HG02943 (cell line): ENCODE measurements at regions not wholly inside any gene's neighbourhood (a gene's known extent, or its start where the extent isn't known, plus 50 kb on each side); places are given as distances from the start of the nearest gene placed in this dataset.

Source experiments
- ATAC-seq: cut with Tn5 transposase; IDR thresholded peaks from one replicate; pipeline ENCODE4 v1.9.1; 2021; ENCODE audit warnings: mild to moderate bottlenecking, low read depth, moderate library complexity; ENCODE audit not compliant: unreplicated experiment

DNA sequence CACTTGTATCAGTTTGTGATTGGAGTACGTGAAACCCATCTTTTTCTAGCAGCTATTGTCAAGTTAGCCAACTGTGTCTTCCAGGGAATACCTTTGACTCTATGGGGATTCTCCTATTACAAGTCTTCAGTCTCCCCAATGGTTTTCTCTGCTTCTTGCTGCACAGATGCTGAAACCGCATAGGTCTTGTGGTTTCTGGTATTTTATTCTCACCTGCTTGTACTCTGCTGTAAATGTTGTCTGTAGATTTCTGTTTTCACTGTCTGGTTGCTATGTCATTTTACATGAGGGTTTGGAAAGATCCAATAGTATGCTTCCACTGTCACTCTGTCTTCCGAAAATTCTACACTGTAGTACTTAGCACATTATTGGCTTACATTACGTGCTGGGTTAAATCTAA is 1196.9 kb upstream of the C9orf72 start:
- no peak for ATAC-seq

DNA sequence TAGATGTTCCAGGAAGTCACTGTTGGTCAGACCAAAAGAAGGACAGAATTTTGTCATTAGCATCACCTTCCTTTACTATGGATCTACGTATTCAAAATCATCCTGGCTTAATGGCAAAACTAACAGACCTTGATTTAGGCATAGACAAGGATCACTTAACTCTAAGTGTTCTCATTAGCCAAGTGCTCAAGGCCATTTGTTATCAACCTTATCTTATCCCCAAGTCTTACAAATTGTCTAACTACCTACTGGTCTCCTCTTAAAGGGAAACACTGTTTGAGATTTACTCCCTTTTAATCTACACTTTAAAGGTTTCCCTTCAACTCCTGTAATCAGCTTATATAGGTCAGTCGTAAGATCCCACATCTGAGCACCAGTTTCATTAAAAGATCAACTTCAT is 1197.5 kb upstream of the C9orf72 start:
- no peak for ATAC-seq

DNA sequence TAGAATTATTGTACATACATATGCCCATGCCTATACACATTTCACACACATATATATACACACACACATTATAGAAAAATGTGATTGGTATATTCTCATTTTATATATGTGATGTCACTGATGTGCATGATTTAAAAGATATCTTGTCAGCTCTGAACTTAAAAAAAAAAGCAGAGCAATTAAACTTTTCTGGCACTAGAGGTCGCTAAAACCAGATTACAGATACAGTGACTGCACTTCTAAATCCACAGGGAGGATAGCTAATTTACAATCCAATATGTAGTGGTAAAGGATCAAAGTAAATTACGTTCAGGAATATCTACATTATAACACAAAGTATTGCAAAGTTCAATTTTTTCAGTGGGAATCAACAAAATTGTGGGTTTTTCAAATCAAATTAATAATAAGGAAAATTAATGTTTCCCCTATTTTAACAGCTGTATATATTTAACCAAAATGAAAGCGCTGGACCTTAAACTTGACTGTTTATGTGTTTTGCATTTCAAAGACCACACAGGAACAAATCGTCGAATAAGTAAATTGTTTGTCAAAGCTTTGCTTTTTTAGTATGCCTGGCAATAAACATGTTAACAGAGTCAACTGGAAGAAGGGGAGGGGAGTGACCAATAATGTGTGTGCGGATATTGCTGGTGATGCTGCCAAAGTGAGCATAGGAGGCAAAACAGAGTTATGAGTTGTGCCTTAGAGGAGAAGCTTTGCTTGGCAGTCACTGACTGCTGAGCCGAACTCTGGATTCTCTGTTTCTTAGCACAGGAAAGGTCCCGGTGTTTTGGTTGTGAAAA is 1201.4 kb upstream of the C9orf72 start:
- ATAC-seq: no peak

DNA sequence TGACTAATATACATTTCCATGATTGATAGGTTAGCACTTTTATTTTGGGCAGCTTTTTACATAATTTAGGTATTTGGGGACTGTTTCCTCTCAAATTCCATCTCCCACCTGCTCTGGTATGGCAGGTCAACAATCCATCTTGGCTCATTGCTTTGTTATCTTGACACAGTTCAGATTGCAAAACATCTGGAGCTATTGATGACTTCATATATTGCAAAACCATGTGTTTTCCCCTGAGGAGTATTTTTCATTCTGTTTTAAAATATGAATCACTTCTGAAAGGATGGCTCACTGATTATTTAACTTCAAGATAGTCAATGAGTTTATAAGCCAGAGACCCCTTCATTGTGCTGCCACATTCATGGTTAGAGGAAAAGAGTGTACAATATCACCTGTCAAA is 1206.0 kb upstream of the C9orf72 start:
- ATAC-seq: no peak

DNA sequence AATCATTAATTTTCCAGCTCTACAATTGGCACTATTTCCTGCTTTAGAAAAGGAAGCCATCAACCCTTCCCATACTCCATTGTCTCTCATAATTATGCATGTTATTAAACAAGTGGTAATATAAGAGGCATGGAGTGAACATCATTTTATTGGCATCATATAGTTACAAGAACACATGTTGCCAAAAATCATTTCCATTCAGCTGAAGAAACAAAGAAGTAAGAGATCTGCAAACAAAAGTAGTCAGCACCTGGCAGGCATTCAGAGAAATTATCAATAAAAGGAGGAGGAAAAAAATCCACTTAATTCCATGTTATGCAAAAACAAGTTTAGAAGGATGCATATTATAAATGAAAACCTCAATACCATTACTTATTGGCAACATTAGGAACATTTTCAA is 1208.2 kb upstream of the C9orf72 start:
- no peak for ATAC-seq

DNA sequence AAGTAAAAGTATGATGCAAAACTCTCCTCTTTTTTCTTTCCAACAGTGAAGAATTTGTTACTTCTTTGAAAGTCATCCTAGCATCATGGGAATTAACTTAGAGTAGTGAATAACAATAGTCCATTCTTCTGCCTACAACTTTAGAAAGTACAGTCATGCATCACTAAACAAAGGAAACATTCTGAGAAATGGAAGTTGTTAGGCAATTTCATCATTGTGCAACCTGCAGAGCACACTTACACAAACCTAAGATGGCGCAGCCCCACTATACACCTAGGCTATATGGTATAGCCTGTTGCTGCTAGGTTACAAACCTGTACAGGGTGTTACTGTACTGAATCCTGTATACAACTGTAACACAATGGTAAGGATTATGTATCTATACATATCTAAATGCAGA is 1209.3 kb upstream of the C9orf72 start:
- ATAC-seq: no peak

DNA sequence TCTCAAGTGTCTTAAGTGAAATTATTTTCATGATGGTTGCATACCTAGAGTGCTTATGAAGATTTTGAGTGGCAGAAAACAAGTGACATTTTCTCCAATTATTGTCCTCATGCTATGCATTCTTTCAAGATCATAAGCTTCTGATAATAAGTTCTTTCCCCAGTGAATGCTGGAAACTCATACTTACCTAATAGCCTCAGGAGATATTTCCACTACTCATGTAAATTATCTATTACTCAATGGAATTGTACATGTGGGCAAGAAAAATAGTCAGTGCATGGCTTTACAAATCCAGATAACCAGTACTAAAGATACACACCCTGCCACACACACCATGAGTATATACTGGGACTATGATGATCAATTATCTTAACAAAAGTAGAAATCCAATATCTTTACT is 1219.4 kb upstream of the C9orf72 start:
- ATAC-seq: no peak

DNA sequence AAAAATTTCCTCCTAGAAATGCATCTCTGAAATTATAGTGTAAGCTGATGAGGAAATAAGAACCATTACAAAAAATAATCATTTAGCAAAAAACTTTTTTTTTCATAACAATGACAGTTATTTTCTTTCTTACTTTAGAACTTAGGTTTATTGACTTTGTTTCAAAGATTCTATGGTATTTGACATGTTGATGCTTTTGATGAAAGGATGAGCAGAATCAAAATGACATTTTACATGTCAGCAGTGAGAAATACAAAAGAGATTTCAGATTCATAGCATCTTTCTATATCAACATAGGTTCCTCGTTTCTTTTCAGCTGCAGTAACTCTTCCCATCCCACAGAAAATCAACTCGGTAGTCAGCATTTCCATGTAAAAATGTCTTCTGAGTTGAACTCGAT is 1226.6 kb upstream of the C9orf72 start:
- ATAC-seq: no peak

DNA sequence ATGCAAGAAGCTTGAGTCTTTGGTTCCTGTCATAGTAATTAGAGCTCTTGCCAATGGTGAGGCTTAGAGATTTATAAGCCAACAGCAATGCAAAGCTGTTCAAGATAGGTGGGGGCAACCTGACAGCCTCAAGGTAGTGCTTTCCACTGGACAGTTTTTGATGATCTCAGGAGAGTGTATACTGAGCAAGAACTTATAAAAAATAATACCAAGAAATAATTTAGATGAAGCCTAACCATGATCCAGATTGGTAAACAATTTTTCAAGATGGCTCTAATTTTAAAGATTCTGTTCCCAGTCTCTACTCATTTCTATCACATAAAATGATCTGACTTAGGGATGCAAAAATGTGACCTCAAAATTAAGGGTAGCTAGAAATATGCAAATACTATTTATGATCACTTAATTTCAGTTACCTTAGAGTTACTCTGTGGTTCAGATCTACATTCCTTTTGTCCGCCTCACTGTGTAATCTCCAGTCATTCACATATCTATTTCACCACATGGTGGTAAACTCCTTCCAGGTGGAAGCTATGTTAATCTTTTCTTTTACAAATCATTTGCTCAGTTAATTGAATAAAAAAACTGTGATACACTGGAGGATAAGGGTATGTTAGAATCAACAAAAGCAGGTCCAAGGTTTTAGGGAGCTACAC is 1228.0 kb upstream of the C9orf72 start:
- ATAC-seq: no peak

DNA sequence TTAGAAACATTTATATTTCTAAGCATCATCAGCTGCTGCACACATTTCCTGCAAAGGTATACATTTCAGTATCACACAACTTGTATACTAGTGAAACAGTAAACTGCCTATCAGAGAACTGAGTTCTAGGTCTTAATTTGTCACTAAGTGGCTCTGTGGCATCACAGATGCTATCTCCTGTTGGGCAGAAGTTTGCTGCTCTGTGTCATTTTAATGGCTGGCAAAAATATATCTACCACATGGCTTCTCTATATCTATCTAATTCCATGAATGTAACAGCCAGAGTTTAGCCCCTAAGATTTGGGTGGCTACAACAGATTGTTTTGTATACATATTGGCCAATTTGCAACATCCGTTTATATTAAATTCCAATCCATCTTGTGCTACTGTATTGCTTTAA is 1231.9 kb upstream of the C9orf72 start:
- ATAC-seq: no peak

DNA sequence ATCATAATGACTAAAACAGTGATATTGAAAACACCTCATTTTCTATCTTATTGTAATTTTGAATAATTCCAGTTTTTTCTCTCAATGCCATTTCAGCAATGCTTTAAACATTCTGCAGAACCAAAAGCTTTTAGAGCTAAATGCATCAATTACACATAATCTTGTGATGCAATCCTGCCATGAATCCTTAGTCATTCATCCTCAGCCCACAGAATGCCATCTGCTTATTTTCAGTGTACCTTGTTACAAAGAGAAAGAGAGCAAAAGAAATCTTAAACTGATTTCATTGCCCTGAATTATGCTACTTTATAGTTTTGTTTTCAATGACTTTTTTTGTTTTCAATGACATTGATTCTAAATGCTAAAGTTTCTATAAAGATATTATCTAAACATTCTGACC is 1234.8 kb upstream of the C9orf72 start:
- ATAC-seq: no peak

DNA sequence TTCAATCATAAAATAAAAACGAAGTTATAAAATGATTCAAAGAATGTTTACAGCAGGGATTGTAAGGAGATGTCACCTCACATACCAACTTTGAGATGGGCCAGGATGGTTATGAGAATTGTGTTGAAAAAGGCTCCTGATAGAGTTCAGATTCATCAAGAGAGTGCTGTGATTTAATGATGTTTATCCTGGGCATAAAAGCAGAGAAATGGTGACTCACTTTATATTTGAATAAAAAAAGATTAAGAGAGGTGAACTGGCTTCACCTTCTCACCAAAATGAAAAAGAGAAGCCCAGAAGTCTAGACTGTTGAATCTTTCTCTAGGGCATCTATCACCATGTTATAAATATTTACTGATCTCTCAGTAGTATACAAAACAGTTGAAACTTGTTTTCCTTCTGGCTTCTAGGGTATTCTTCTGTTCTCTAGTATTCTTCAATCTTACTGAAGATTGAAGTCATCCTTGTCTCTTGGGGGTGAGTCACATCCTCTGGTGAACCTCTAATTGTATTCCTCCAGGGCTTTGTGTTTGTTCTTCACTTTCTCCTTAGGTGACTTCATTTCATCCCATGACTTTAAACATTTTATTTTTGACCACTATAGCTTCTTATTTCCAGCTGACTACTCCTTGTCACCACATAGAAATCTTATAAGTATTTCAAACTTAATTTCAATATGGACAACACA is 1237.3 kb upstream of the C9orf72 start:
- ATAC-seq: no peak

DNA sequence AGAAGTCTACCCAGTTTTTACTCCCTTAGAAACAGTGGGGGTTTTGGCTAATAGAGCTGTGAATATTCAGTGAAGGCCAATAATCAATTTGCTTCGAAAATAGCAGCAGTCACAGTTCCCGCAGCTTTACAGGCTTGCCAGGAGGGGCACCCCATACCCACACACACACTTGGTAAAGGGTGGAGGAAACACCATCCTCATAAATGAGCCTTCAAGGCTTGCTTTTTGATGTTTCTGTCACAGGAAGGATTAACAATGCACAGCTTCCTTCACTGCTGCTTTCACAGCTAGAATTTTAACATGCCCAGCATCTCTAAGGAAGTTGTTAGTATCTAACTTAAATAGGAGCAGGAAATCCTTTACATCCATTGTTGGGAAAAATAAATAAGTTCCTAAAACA is 1247.5 kb upstream of the C9orf72 start:
- ATAC-seq: no peak

DNA sequence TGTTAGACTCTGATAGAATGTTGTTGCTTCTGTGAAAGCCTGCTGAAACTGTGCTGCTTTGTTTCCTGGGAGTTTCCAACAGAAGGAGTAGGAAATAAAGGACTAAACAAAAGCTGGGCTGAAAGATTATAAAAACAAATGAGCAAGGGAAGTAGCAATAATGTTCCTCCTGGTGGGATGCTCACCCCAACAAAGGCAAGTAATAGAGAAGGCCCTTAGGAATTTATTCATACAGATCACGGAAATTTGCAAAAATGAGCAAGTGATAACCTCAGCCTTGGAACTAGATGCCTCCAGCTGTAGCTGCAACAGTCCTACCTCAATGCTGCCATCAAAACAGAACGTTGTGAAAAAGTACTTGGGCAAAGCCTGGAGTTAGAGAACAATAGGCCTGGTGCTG is 1248.0 kb upstream of the C9orf72 start:
- ATAC-seq: no peak

DNA sequence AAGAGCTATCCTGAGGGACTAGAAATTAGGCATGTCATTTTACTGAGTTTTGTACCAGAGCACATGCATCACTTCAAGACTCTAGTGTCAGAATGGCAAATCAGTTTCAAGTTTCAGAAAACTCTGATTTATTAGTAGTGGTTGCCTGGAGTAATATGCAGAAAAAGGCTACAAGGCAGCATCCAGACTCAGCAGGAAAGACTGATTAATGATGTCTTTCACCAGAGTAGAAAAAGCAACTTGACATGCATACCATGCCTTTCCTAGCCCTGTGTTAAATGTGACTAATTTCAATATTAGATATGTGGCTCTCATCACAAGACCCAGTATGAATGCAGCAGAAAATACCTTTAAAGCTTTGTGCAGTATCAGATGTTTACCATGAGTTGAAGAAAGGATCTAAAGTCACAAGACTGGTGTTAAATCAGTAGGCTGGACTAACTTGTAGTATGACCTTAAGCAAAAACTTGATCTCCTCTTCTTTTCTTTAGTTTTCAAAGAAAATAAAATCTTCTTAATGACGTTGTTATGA is 1251.2 kb upstream of the C9orf72 start:
- no peak for ATAC-seq

DNA sequence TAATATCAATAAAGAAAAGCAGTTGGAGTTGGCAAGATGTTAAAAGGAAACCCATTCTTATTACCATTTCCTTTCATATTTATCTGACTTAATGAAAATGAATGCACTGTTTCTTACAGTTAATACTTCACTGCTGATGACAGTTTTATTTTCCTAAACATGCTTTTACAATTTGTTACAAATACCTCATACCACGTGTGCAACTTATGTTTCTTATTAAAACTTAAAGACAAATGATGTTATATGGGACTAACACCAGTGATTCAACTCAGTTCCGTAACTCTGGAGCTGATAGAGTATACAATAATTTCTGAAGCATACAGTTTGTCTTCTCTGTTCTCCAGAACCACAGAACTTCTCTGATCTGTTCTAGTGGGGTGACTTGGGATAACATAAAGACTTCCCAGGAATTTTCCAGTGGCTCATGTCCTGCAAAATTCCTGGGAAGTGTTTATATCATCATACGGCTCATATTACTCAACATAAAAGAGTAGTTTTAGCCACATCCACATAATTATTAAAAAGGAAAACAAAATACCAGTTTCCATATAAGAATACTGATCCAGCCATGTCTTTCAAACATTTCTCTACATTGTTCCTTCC is 1259.0 kb upstream of the C9orf72 start:
- ATAC-seq: no peak

DNA sequence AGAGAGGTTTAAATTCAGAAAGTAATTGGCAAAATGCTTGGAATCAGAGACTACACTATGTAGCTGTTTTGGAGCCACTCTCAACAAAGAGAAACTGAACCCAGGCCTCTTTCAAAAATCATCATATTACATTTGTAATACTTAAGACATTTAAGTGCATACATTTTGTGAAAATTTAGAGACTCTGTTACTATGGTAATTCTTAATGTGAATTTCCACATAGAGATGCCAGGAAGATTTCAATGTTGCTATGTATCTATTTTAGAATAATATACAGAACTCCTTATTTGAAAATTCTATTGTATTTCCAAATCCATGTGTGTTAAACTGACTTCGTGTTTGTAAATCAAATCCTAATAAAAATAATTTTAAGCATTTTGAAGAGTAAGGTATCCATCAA is 1260.9 kb upstream of the C9orf72 start:
- no peak for ATAC-seq

DNA sequence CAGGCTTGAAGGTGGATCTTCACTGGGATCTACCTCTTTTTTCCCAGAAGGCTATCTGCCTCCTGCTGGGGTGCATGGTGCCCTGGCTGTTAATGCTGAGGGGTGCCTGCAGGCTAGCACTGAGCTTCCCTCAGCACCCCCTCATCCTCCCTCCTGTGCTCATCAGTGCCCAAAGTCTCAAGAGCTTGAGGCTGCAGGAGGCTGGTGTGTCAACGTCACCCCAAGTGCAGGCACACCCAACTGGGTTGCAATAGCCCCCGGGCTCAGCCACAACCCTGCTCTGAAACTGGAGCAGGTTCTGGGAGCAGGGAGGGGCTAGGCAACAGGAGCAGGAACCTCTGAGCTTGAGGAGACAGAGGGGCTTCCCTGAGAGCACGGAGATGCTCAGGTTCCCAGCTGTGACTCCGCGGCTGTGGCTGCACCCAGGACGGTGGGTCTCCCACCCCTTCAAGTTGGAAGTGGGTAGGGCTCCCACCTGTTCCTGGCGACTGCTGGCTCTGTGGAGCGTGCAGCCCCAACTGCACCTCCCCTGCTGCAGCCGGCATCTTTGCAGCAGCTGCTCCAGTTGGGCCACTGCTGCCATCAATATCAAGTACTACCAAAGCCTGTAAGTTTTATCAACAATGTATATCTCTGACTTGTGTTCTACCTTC is 1266.6 kb upstream of the C9orf72 start:
- no peak for ATAC-seq

DNA sequence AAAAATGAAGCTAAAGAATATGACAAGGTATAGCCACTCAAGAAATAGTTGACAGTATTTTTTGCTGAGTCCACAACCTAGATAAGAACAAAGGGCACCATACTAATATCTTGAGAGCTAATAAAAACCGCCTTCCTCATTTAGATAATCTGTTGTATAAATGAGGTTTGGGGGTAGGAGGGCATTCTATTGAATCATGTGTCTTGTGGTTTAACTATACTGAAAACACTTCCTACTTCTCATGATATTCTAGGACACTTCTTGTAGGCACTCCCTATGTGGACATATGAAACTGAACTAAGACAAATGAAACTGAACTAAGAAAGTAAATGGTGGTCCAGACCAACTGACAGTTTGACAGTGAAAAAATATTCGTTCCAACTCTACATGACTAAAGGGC is 1268.5 kb upstream of the C9orf72 start:
- no peak for ATAC-seq

DNA sequence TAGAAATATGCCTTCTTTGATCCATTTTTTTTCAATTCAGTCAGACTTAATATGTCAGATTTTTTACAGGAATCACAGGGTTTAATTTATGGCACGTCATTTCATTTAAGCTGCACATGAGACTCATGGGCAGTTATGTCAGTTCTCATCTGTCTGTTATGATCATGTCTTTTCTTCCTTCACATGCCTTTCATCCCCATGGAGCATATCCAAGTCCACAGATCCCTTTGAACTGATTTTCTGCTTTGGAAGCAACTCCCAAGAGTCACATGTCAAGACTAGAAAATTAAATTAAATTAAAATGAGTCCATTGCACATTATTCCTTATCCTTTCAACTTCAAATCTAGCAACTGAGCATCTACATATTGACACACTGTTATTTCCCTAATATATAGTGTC is 1274.0 kb upstream of the C9orf72 start:
- ATAC-seq: no peak

DNA sequence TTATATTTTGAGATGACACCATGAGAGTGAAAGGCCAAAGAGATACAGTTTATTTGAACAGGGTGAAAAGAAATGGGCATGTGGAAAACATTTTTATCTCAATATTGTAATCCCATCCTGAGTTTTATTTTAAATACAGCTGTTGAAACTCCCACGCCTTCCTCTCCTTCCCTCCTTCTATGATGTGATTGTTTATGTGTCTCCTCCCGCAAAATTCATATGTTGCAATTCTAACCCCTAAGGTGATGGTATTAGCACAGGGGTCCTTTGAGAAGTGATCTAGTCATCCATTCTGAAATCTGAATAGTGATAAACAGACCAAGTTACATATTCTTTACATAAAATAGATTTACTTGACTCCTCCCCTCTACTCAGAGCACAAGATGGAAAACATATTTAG is 1275.4 kb upstream of the C9orf72 start:
- ATAC-seq: no peak
